ENCODE measurements at regions not wholly inside any gene's neighbourhood (a gene's known extent, or its start where the extent isn't known, plus 50 kb on each side); places are given as distances from the start of the nearest gene placed in this dataset.

DNA sequence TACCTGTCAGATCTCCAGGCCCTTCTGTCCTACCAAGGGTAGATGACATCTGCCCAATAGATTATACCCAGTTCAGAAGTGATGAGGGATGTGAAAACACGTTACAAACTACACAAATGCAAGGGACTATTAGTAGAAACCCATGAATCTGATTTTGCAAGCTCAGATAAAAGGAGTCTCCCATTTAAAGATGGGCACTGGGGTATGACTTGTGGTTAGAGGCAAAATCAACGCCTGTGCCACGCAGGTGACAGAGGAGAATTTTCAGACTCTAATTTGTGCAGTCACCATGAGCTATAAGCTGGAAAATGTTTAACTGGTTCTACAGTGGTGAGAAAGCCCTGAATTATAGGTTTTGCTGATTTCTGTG, 184.4 kb upstream of the LPP start:
- H3K27ac ChIP-seq (ENCODE audit: low read depth, low read length), result no peak overlapping the region
- no peak overlapping the region for H3K4me3 ChIP-seq (ENCODE audit: low read length)

DNA sequence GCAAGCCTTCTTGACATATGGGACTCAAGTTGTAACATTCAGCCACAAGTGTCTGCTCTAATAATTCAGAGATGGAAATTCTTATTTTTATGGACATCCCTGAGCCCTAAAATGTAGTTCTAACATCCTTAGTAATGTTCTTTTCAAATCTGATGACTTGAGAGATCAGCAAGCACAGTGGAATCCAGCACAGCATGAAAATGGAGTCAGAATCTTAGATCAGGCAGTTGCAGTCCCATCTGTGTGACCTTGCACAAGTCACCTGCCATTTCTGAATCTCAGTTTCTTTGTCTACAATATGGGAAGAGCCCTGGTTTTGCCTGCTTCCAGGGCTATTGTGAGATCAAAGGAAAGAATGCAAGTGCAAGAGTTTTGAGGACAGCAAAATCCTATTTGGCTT, 183.9 kb upstream of the LPP start:
- no peaks in the 10 kb centered on the region for H3K9me3 ChIP-seq (ENCODE audit: insufficient read depth, low read depth, low read length)
- no peak overlapping the region for H3K9ac ChIP-seq (ENCODE audit: low read depth, low read length)
- no peak overlapping the region for H3K4me3 ChIP-seq (ENCODE audit: low read length)
- H3K36me3 ChIP-seq (ENCODE audit: insufficient read depth, low read length), result no peaks in the 10 kb centered on the region
- no peak overlapping the region for H3K27ac ChIP-seq (ENCODE audit: low read depth, low read length)
- no peaks in the 10 kb centered on the region for H3K27me3 ChIP-seq (ENCODE audit: insufficient read depth, low read length)
- no peaks in the 10 kb centered on the region for H3K4me1 ChIP-seq (ENCODE audit: insufficient read depth, low read length)

More for the DNA sequence above, 184.4 kb upstream of the LPP start:
- H3K27me3 ChIP-seq (ENCODE audit: insufficient read depth, low read length), result no peaks in the 10 kb centered on the region
- no peaks in the 10 kb centered on the region for H3K36me3 ChIP-seq (ENCODE audit: insufficient read depth, low read length)
- H3K4me1 ChIP-seq (ENCODE audit: insufficient read depth, low read length), result no peaks in the 10 kb centered on the region
- no peaks in the 10 kb centered on the region for H3K9me3 ChIP-seq (ENCODE audit: insufficient read depth, low read depth, low read length)
- no peak overlapping the region for H3K9ac ChIP-seq (ENCODE audit: low read depth, low read length)
- WGBS, result 94% methylated on average over 3 of the region's 3 CpGs

- H3K27me3 ChIP-seq (ENCODE audit: insufficient read depth, low read length), result no peaks in the 10 kb centered on the region
- 87% methylated on average over 4 of the region's 4 CpGs for WGBS
- no peak overlapping the region for H3K9ac ChIP-seq (ENCODE audit: low read depth, low read length)
- H3K36me3 ChIP-seq (ENCODE audit: insufficient read depth, low read length), result no peaks in the 10 kb centered on the region
- H3K4me1 ChIP-seq (ENCODE audit: insufficient read depth, low read length), result no peaks in the 10 kb centered on the region
- H3K27ac ChIP-seq (ENCODE audit: low read depth, low read length), result no peak overlapping the region
- no peak overlapping the region for H3K4me3 ChIP-seq (ENCODE audit: low read length)
- H3K9me3 ChIP-seq (ENCODE audit: insufficient read depth, low read depth, low read length), result no peaks in the 10 kb centered on the region
Measured at GRCh38 chr3:187971629-187972028, 182.3 kb upstream of the LPP start.

DNA sequence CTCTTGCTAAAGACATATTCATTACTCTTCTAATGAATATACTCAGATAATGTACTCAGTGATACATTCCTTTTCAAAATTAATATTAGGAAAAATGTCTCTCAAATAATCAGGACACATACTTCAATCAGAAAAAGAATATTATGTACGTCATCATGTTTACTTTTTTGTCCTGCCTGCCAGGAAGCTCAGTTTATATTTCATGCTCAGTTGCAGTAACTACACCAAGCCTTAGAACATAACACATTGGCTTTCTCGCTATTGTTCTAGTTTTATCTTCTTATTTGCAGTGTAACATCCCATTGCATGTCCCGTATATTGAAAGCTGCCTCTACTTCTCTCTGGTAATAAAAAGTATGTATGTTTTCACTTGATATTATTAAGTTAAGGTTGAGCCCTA, 181.5 kb upstream of the LPP start:
- H3K36me3 ChIP-seq (ENCODE audit: insufficient read depth, low read length), result no peaks in the 10 kb centered on the region
- peaks cover 2% of the 10 kb centered on the region for H3K9me3 ChIP-seq (ENCODE audit: insufficient read depth, low read depth, low read length)
- H3K4me1 ChIP-seq (ENCODE audit: insufficient read depth, low read length), result no peaks in the 10 kb centered on the region
- no peak overlapping the region for H3K4me3 ChIP-seq (ENCODE audit: low read length)
- 97% methylated on average over 2 of the region's 3 CpGs for WGBS
- H3K27ac ChIP-seq (ENCODE audit: low read depth, low read length), result no peak overlapping the region
- no peak overlapping the region for H3K9ac ChIP-seq (ENCODE audit: low read depth, low read length)
- H3K27me3 ChIP-seq (ENCODE audit: insufficient read depth, low read length), result no peaks in the 10 kb centered on the region

- no peaks in the 10 kb centered on the region for H3K27me3 ChIP-seq (ENCODE audit: insufficient read depth, low read length)
- H3K4me1 ChIP-seq (ENCODE audit: insufficient read depth, low read length), result no peaks in the 10 kb centered on the region
- H3K4me3 ChIP-seq (ENCODE audit: low read length), result no peak overlapping the region
- H3K36me3 ChIP-seq (ENCODE audit: insufficient read depth, low read length), result no peaks in the 10 kb centered on the region
- H3K27ac ChIP-seq (ENCODE audit: low read depth, low read length), result no peak overlapping the region
- H3K9me3 ChIP-seq (ENCODE audit: insufficient read depth, low read depth, low read length), result peaks cover 7% of the 10 kb centered on the region
- WGBS, result 90% methylated on average over 9 of the region's 9 CpGs
- no peak overlapping the region for H3K9ac ChIP-seq (ENCODE audit: low read depth, low read length)
Measured at GRCh38 chr3:187973977-187974870, 179.7 kb upstream of the LPP start.

GRCh38 chr3:187974871-187975271, 179.1 kb upstream of the LPP start:
- no peak overlapping the region for H3K9ac ChIP-seq (ENCODE audit: low read depth, low read length)
- H3K9me3 ChIP-seq (ENCODE audit: insufficient read depth, low read depth, low read length), result peaks cover 7% of the 10 kb centered on the region
- no peak overlapping the region for H3K27ac ChIP-seq (ENCODE audit: low read depth, low read length)
- H3K36me3 ChIP-seq (ENCODE audit: insufficient read depth, low read length), result no peaks in the 10 kb centered on the region
- 89% methylated on average over 3 of the region's 3 CpGs for WGBS
- no peaks in the 10 kb centered on the region for H3K27me3 ChIP-seq (ENCODE audit: insufficient read depth, low read length)
- no peak overlapping the region for H3K4me3 ChIP-seq (ENCODE audit: low read length)
- no peaks in the 10 kb centered on the region for H3K4me1 ChIP-seq (ENCODE audit: insufficient read depth, low read length)

DNA sequence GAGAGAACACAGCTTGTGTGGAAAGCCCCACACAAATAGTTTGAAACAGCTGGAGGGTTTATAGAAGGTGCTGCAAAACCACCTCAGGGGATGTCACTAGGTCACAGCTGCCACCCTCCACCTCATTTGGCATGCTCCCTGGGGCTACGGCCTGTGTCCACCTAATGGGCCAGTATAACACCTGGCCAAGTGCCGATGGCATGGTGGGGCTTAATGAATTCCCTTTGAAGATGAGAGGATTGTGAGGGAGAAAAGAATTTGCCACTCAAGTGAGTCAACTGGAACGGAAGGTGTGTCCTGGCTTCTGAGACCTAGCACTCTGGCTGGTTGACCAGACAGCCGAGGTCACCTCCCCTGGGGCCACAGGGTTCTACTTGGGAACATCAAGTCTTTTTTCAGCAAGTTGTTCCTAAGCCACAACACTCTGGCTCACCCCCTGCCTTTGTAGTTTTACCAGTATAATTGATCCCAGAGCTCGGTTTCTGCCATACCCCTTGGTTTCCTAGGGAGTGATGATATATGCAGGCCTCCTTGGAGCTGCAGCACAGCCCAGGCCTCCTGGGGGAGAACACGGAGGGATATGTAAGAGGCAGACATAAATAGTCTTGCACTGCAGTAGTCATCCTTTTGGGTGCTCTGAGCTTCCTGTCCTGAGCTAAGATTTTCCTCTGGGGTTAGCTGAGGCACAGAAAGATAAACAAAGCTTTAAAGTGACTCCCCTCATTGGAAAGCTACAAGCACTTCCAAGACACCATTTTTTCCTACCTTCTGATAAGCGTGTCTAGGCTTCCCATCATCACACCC, 178.2 kb upstream of the LPP start:
- H3K9ac ChIP-seq (ENCODE audit: low read depth, low read length), result no peak overlapping the region
- H3K27ac ChIP-seq (ENCODE audit: low read depth, low read length), result no peak overlapping the region
- no peaks in the 10 kb centered on the region for H3K36me3 ChIP-seq (ENCODE audit: insufficient read depth, low read length)
- no peak overlapping the region for H3K4me3 ChIP-seq (ENCODE audit: low read length)
- H3K4me1 ChIP-seq (ENCODE audit: insufficient read depth, low read length), result no peaks in the 10 kb centered on the region
- H3K27me3 ChIP-seq (ENCODE audit: insufficient read depth, low read length), result no peaks in the 10 kb centered on the region
- WGBS, result 86% methylated on average over 7 of the region's 7 CpGs
- H3K9me3 ChIP-seq (ENCODE audit: insufficient read depth, low read depth, low read length), result peaks cover 7% of the 10 kb centered on the region

DNA sequence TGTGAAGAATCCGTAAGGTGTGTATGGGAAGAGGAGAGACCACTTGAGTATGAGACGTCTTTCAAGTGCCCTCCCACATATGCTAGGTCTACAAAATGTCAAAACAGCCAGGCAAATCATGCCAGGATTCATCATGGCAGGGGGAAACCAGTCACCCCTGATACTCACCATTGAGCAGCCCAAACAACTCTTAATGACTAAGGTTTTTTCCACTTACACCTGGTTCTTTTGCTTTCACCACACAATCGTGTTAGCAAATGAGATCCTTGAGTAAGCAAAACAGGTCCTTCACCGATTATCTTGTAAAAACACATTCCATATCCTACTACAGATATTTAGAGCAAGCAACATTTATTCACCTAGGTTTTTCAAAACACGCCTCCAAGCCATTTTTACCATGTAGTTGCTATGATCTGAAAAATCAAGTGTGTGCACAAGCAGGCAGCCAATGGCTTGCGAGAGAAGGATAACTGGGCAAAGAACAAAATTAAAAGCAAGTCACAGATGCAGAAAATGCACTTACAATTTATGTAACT, 177.5 kb upstream of the LPP start:
- H3K27ac ChIP-seq (ENCODE audit: low read depth, low read length), result no peak overlapping the region
- no peak overlapping the region for H3K9ac ChIP-seq (ENCODE audit: low read depth, low read length)
- H3K4me1 ChIP-seq (ENCODE audit: insufficient read depth, low read length), result no peaks in the 10 kb centered on the region

DNA sequence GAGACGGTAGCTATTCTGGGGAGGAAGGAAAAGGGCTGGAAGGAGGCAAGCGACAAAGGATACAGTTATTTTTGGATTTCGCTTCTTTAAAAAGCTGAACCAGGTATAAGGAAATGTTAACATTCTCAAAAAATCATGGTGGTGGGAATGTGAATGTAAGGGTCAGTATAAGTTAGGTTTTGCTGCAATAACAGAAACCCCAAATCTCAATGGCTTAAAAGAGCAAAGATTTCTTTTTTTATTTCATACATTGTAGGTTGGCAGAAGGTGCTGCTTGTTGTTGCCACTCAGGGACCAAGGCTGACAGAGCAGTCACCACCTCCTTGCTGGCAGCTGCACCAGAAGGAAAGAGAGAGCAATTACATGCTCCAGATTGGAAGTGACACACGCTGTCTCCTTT, 176.3 kb upstream of the LPP start:
- Histone ChIP-seq H3K4me1 (ENCODE audit: insufficient read depth, low read length) (no peaks in the 10 kb centered on the region), H3K36me3 (ENCODE audit: insufficient read depth, low read length) (no peaks in the 10 kb centered on the region), H3K27ac (ENCODE audit: low read depth, low read length) (no peak overlapping the region), H3K9ac (ENCODE audit: low read depth, low read length) (no peak overlapping the region), H3K9me3 (ENCODE audit: insufficient read depth, low read depth, low read length) (peaks cover 7% of the 10 kb centered on the region), H3K4me3 (ENCODE audit: low read length) (no peak overlapping the region), H3K27me3 (ENCODE audit: insufficient read depth, low read length) (no peaks in the 10 kb centered on the region)
- WGBS, result 97% methylated on average over 4 of the region's 4 CpGs

More for the DNA sequence above, 177.5 kb upstream of the LPP start:
- H3K36me3 ChIP-seq (ENCODE audit: insufficient read depth, low read length), result no peaks in the 10 kb centered on the region
- H3K9me3 ChIP-seq (ENCODE audit: insufficient read depth, low read depth, low read length), result peaks cover 7% of the 10 kb centered on the region
- H3K4me3 ChIP-seq (ENCODE audit: low read length), result no peak overlapping the region
- 93% methylated on average over 6 of the region's 6 CpGs for WGBS
- no peaks in the 10 kb centered on the region for H3K27me3 ChIP-seq (ENCODE audit: insufficient read depth, low read length)

- Histone ChIP-seq H3K27ac (ENCODE audit: low read depth, low read length) (no peak overlapping the region), H3K36me3 (ENCODE audit: insufficient read depth, low read length) (no peaks in the 10 kb centered on the region), H3K9me3 (ENCODE audit: insufficient read depth, low read depth, low read length) (peaks cover 7% of the 10 kb centered on the region), H3K27me3 (ENCODE audit: insufficient read depth, low read length) (no peaks in the 10 kb centered on the region), H3K4me3 (ENCODE audit: low read length) (no peak overlapping the region), H3K9ac (ENCODE audit: low read depth, low read length) (no peak overlapping the region), H3K4me1 (ENCODE audit: insufficient read depth, low read length) (no peaks in the 10 kb centered on the region)
- 85% methylated on average over 5 of the region's 5 CpGs for WGBS
Measured at GRCh38 chr3:187978433-187979011, 175.4 kb upstream of the LPP start.

GRCh38 chr3:187979564-187979963, 174.4 kb upstream of the LPP start:
- WGBS, result 96% methylated on average over 2 of the region's 2 CpGs
- H3K9me3 ChIP-seq (ENCODE audit: insufficient read depth, low read depth, low read length), result peaks cover 7% of the 10 kb centered on the region
- no peak overlapping the region for H3K4me3 ChIP-seq (ENCODE audit: low read length)
- no peaks in the 10 kb centered on the region for H3K27me3 ChIP-seq (ENCODE audit: insufficient read depth, low read length)
- no peak overlapping the region for H3K9ac ChIP-seq (ENCODE audit: low read depth, low read length)
- no peaks in the 10 kb centered on the region for H3K4me1 ChIP-seq (ENCODE audit: insufficient read depth, low read length)
- H3K27ac ChIP-seq (ENCODE audit: low read depth, low read length), result no peak overlapping the region
- H3K36me3 ChIP-seq (ENCODE audit: insufficient read depth, low read length), result no peaks in the 10 kb centered on the region

Measured in HUES64 (cell line).